ENCODE measurements at regions not wholly inside any gene's neighbourhood (a gene's known extent, or its start where the extent isn't known, plus 50 kb on each side); places are given as distances from the start of the nearest gene placed in this dataset.

GRCh38 chr21:38741092-38741949, 64.4 kb upstream of the ETS2 start:
- no peak for DNase-seq (ENCODE audit: low read depth)

GRCh38 chr21:38741950-38742256, 63.8 kb upstream of the ETS2 start:
- DNase-seq (ENCODE audit: low read depth), result no peak

- DNase-seq (ENCODE audit: low read depth), result no peak
These were observed 63.0 kb upstream of the ETS2 start for GRCh38 chr21:38742580-38743260.

- no peak for DNase-seq (ENCODE audit: low read depth)
These were observed 61.8 kb upstream of the ETS2 start for GRCh38 chr21:38743772-38744529.

GRCh38 chr21:38744861-38745260, 60.9 kb upstream of the ETS2 start:
- DNase-seq (ENCODE audit: low read depth), result no peak

- no peak for DNase-seq (ENCODE audit: low read depth)
These were observed 57.9 kb upstream of the ETS2 start for GRCh38 chr21:38747810-38748209.

- peak; percentile 63 for DNase-seq (ENCODE audit: low read depth)
These were observed 54.2 kb upstream of the ETS2 start for GRCh38 chr21:38751379-38752050.

GRCh38 chr21:38752051-38752505, 53.7 kb upstream of the ETS2 start:
- no peak for DNase-seq (ENCODE audit: low read depth)

GRCh38 chr21:38753114-38753513, 52.6 kb upstream of the ETS2 start:
- DNase-seq (ENCODE audit: low read depth), result no peak

- DNase-seq (ENCODE audit: low read depth), result no peak
These were observed 52.2 kb upstream of the ETS2 start for GRCh38 chr21:38753557-38753971.

Data from Daoy (cell line).